GM23338 (cell line): ENCODE measurements at regions not wholly inside any gene's neighbourhood (a gene's known extent, or its start where the extent isn't known, plus 50 kb on each side); places are given as distances from the start of the nearest gene placed in this dataset.

Source experiments
- ATAC-seq: fragments of 200-7000 bp; cut with Tn5 transposase; 3 replicates; pipeline ENCODE4 v1.9.1; 2020
- DNase-seq: peaks from one replicate; pipeline ENCODE4 v3.0.0-alpha.2; 2015; ENCODE audit warnings: low spot score
- H2AFZ ChIP-seq: fragments of 200-600 bp; sonication (generic); 2 replicates; pipeline ENCODE4 v1.8.0; 2016; ENCODE audit warnings: antibody characterized with exemption, mild to moderate bottlenecking, moderate library complexity
- H3F3A ChIP-seq: fragments of 200-600 bp; sonication (generic); replicated peaks from 2 replicates; pipeline ENCODE4 v1.8.0; 2017; ENCODE audit warnings: antibody characterized with exemption, mixed run types, low read depth
- H3K27ac ChIP-seq: fragments of 200-600 bp; sonication (generic); 2 replicates; pipeline ENCODE4 v1.6.1; 2016; ENCODE audit warnings: low read depth
- H3K27me3 ChIP-seq: fragments of 200-600 bp; sonication (generic); 2 replicates; pipeline ENCODE4 v1.8.0; 2016; ENCODE audit warnings: mild to moderate bottlenecking, mixed run types, moderate library complexity; ENCODE audit not compliant: insufficient read depth
- H3K36me3 ChIP-seq: fragments of 200-600 bp; sonication (generic); 2 replicates; pipeline ENCODE4 v1.8.0; 2016; ENCODE audit warnings: mild to moderate bottlenecking; ENCODE audit not compliant: insufficient read depth
- H3K4me1 ChIP-seq: fragments of 200-600 bp; sonication (generic); 2 replicates; pipeline ENCODE4 v1.8.0; 2016; ENCODE audit warnings: mild to moderate bottlenecking, moderate library complexity; ENCODE audit not compliant: insufficient read depth
- H3K4me2 ChIP-seq: fragments of 200-600 bp; sonication (generic); 2 replicates; pipeline ENCODE4 v1.7.1; 2017; ENCODE audit warnings: mixed run types
- H3K4me3 ChIP-seq: fragments of 200-600 bp; sonication (generic); 2 replicates; pipeline ENCODE4 v1.6.1; 2016; ENCODE audit warnings: mixed run types
- H3K79me2 ChIP-seq: fragments of 200-600 bp; sonication (generic); replicated peaks from 2 replicates; pipeline ENCODE4 v1.8.0; 2017; ENCODE audit warnings: mild to moderate bottlenecking; ENCODE audit not compliant: insufficient read depth
- H3K9me2 ChIP-seq: fragments of 200-600 bp; sonication (generic); 2 replicates; pipeline ENCODE4 v1.8.0; 2017; ENCODE audit not compliant: insufficient read depth
- H4K20me1 ChIP-seq: fragments of 200-600 bp; sonication (generic); replicated peaks from 2 replicates; pipeline ENCODE4 v1.8.0; 2017; ENCODE audit warnings: mild to moderate bottlenecking; ENCODE audit not compliant: insufficient read depth
- H3K27ac Mint-ChIP-seq: 2 replicates; pipeline ENCODE4 v1.8.0; 2020; ENCODE audit warnings: inconsistent platforms, mild to moderate bottlenecking, moderate library complexity, mixed read lengths
- H3K27me3 Mint-ChIP-seq: 3 replicates; pipeline ENCODE4 v1.8.0; 2022; ENCODE audit warnings: low read depth, mild to moderate bottlenecking, moderate library complexity, mixed read lengths, inconsistent platforms; ENCODE audit not compliant: insufficient read depth, poor library complexity
- H3K36me3 Mint-ChIP-seq: 3 replicates; pipeline ENCODE4 v1.8.0; 2021; ENCODE audit warnings: low read depth, mild to moderate bottlenecking, inconsistent platforms, moderate library complexity, mixed read lengths
- H3K4me1 Mint-ChIP-seq: 3 replicates; pipeline ENCODE4 v1.8.0; 2020; ENCODE audit warnings: mild to moderate bottlenecking, inconsistent platforms, mixed read lengths
- H3K4me3 Mint-ChIP-seq: 3 replicates; pipeline ENCODE4 v1.8.0; 2021; ENCODE audit warnings: moderate library complexity, mild to moderate bottlenecking, inconsistent platforms, mixed read lengths
- H3K9me3 Mint-ChIP-seq: 3 replicates; pipeline ENCODE4 v1.8.0; 2020; ENCODE audit warnings: moderate library complexity, mild to moderate bottlenecking, inconsistent platforms, mixed read lengths
- CREB1 ChIP-seq: fragments of 250-450 bp; sonication (Bioruptor Pico); IDR thresholded peaks from 2 replicates; pipeline ENCODE4 v1.5.0; 2020; ENCODE audit warnings: low read depth, mild to moderate bottlenecking, moderate library complexity
- JUNB ChIP-seq: IDR thresholded peaks from one replicate; pipeline ENCODE4 v1.6.1; 2016; ENCODE audit warnings: antibody characterized with exemption; ENCODE audit not compliant: unreplicated experiment
- NANOG ChIP-seq: IDR thresholded peaks from 2 replicates; pipeline ENCODE4 v1.6.1; 2016; ENCODE audit warnings: antibody characterized with exemption, borderline replicate concordance
- REST ChIP-seq: IDR thresholded peaks from one replicate; pipeline ENCODE4 v1.6.1; 2018; ENCODE audit warnings: antibody characterized with exemption; ENCODE audit not compliant: unreplicated experiment
- STAT1 ChIP-seq: IDR thresholded peaks from one replicate; pipeline ENCODE4 v1.6.1; 2016; ENCODE audit warnings: antibody characterized with exemption; ENCODE audit not compliant: unreplicated experiment
- ZNF331 ChIP-seq: fragments of 250-450 bp; sonication (Bioruptor Pico); IDR thresholded peaks from 2 replicates; pipeline ENCODE4 v1.5.0; 2020; ENCODE audit warnings: low read depth, mild to moderate bottlenecking, moderate library complexity
- ZNF462 ChIP-seq: fragments of 250-450 bp; sonication (Bioruptor Pico); IDR thresholded peaks from 2 replicates; pipeline ENCODE4 v1.5.0; 2020; ENCODE audit warnings: mild to moderate bottlenecking, moderate library complexity

GRCh38 chrX:25544641-25545040 lies 528.9 kb upstream of the ARX start:
- Histone ChIP-seq H3K27ac (no peak overlapping the region), H3K36me3 (no peaks in the 10 kb centered on the region), H3K27me3 (no peaks in the 10 kb centered on the region), H2AFZ (no peak overlapping the region), H3K9me2 (no peaks in the 10 kb centered on the region), H3K4me1 (no peaks in the 10 kb centered on the region), H3K4me3 (no peak overlapping the region), H3K4me2 (no peak overlapping the region), H4K20me1 (no peaks in the 10 kb centered on the region), H3F3A (no peaks in the 10 kb centered on the region), H3K79me2 (no peaks in the 10 kb centered on the region)
- H3K4me3 Mint-ChIP-seq, result no peak overlapping the region
- TF ChIP-seq STAT1 (no peak), REST (no peak), JUNB (no peak), ZNF331 (CRISPR knock-in tag) (no peak), ZNF462 (CRISPR knock-in tag) (no peak), CREB1 (no peak), NANOG (no peak)
- H3K27ac Mint-ChIP-seq, result no peak overlapping the region
- ATAC-seq, result no peak
- DNase-seq, result no peak
- H3K27me3 Mint-ChIP-seq, result no peaks in the 10 kb centered on the region
- no peaks in the 10 kb centered on the region for H3K4me1 Mint-ChIP-seq
- no peaks in the 10 kb centered on the region; the same call in 2 of the 3 replicates for H3K9me3 Mint-ChIP-seq
- no peaks in the 10 kb centered on the region for H3K36me3 Mint-ChIP-seq
